DOHH2 (cell line): ENCODE measurements at regions not wholly inside any gene's neighbourhood (a gene's known extent, or its start where the extent isn't known, plus 50 kb on each side); places are given as distances from the start of the nearest gene placed in this dataset.

Experiments
- H3F3A ChIP-seq: fragments of 200-600 bp; sonication (generic), shearing (Covaris generic); 2 replicates; pipeline ENCODE4 v1.6.0; 2016; ENCODE audit warnings: antibody characterized with exemption, mild to moderate bottlenecking; ENCODE audit not compliant: control insufficient read depth, insufficient read depth
- H3K27ac ChIP-seq: fragments of 200-600 bp; sonication (generic); 2 replicates; pipeline ENCODE4 v1.5.1; 2014; ENCODE audit warnings: low read depth, mild to moderate bottlenecking, low read length, moderate library complexity
- H3K27me3 ChIP-seq: fragments of 200-600 bp; sonication (generic); 2 replicates; pipeline ENCODE4 v1.6.1; 2014; ENCODE audit warnings: mild to moderate bottlenecking, low read length, mixed read lengths; ENCODE audit not compliant: control insufficient read depth
- H3K36me3 ChIP-seq: fragments of 200-600 bp; sonication (generic); 2 replicates; pipeline ENCODE4 v1.6.1; 2014; ENCODE audit warnings: mild to moderate bottlenecking, low read length, moderate library complexity, mixed read lengths; ENCODE audit not compliant: control insufficient read depth
- H3K4me1 ChIP-seq: fragments of 200-600 bp; sonication (generic); 2 replicates; pipeline ENCODE4 v1.6.1; 2014; ENCODE audit warnings: mild to moderate bottlenecking, low read length, mixed read lengths; ENCODE audit not compliant: control insufficient read depth
- H3K4me2 ChIP-seq: fragments of 200-600 bp; sonication (generic); 2 replicates; pipeline ENCODE4 v1.6.0; 2014; ENCODE audit warnings: mild to moderate bottlenecking, low read length, moderate library complexity
- H3K4me3 ChIP-seq: fragments of 200-600 bp; sonication (generic); 2 replicates; pipeline ENCODE4 v1.5.1; 2014; ENCODE audit warnings: mild to moderate bottlenecking, low read length, mixed read lengths
- H3K79me2 ChIP-seq: fragments of 200-600 bp; sonication (generic); 2 replicates; pipeline ENCODE4 v1.6.1; 2014; ENCODE audit warnings: mild to moderate bottlenecking, low read length, mixed read lengths; ENCODE audit not compliant: control insufficient read depth
- H3K9me2 ChIP-seq: fragments of 200-600 bp; sonication (generic); replicated peaks from 2 replicates; pipeline ENCODE4 v1.6.1; 2014; ENCODE audit warnings: mild to moderate bottlenecking, low read length, mixed read lengths; ENCODE audit not compliant: control insufficient read depth
- H3K9me3 ChIP-seq: fragments of 200-600 bp; sonication (generic); 2 replicates; pipeline ENCODE4 v1.6.1; 2014; ENCODE audit warnings: antibody characterized with exemption, low read length, mixed read lengths; ENCODE audit not compliant: control insufficient read depth, insufficient read depth
- H4K20me1 ChIP-seq: fragments of 200-600 bp; sonication (generic); 2 replicates; pipeline ENCODE4 v1.6.0; 2014; ENCODE audit warnings: low read depth, mild to moderate bottlenecking, antibody characterized with exemption, low read length, moderate library complexity; ENCODE audit not compliant: control insufficient read depth, insufficient read depth
- EZH2phosphoT487 ChIP-seq: fragments of 200-600 bp; sonication (generic); IDR thresholded peaks from 2 replicates; pipeline ENCODE4 v1.6.1; 2017; ENCODE audit warnings: borderline replicate concordance, mild to moderate bottlenecking, antibody characterized with exemption, low read length, moderate library complexity, mixed read lengths
- TF ChIP-seq, protein P1 (sequence below): fragments of 200-600 bp; sonication (generic); IDR thresholded peaks from one replicate; pipeline ENCODE4 v1.5.1; 2014; ENCODE audit warnings: antibody characterized with exemption, mild to moderate bottlenecking, low read depth, low read length; ENCODE audit not compliant: poor library complexity, severe bottlenecking

DNA sequence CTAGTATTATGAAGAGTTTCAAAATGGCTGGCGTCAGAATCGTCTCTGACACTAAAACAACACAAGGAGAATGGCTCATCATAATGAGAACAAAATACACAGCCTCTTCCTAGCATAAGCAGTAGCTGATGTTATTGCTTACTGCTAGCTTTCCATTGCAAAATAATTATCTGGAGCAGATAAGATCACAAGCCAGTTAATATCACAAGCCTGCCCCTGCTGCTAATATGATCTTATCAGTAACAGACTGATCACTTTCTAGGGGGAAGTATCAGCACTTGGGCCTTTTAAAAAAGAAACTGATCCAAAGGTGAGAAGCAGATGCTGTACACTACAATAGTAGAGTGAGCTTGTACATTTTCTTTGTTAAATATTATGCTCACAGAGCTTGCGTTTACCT is 554.8 kb upstream of the PABPC4L start:
- H3K27ac ChIP-seq: no peak overlapping the region
- H3K9me3 ChIP-seq: no peaks in the 10 kb centered on the region
- no peaks in the 10 kb centered on the region for H3F3A ChIP-seq
- H3K4me1 ChIP-seq: no peaks in the 10 kb centered on the region
- H3K36me3 ChIP-seq: no peaks in the 10 kb centered on the region
- no peak overlapping the region for H3K4me2 ChIP-seq
- no peaks in the 10 kb centered on the region for H3K79me2 ChIP-seq
- no peaks in the 10 kb centered on the region for H4K20me1 ChIP-seq
- no peaks in the 10 kb centered on the region for H3K9me2 ChIP-seq
- TF ChIP-seq, protein P1, sequence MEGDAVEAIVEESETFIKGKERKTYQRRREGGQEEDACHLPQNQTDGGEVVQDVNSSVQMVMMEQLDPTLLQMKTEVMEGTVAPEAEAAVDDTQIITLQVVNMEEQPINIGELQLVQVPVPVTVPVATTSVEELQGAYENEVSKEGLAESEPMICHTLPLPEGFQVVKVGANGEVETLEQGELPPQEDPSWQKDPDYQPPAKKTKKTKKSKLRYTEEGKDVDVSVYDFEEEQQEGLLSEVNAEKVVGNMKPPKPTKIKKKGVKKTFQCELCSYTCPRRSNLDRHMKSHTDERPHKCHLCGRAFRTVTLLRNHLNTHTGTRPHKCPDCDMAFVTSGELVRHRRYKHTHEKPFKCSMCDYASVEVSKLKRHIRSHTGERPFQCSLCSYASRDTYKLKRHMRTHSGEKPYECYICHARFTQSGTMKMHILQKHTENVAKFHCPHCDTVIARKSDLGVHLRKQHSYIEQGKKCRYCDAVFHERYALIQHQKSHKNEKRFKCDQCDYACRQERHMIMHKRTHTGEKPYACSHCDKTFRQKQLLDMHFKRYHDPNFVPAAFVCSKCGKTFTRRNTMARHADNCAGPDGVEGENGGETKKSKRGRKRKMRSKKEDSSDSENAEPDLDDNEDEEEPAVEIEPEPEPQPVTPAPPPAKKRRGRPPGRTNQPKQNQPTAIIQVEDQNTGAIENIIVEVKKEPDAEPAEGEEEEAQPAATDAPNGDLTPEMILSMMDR: no peak
- TF ChIP-seq EZH2phosphoT487: no peak
- H3K27me3 ChIP-seq: no peaks in the 10 kb centered on the region
- H3K4me3 ChIP-seq: no peak overlapping the region

DNA sequence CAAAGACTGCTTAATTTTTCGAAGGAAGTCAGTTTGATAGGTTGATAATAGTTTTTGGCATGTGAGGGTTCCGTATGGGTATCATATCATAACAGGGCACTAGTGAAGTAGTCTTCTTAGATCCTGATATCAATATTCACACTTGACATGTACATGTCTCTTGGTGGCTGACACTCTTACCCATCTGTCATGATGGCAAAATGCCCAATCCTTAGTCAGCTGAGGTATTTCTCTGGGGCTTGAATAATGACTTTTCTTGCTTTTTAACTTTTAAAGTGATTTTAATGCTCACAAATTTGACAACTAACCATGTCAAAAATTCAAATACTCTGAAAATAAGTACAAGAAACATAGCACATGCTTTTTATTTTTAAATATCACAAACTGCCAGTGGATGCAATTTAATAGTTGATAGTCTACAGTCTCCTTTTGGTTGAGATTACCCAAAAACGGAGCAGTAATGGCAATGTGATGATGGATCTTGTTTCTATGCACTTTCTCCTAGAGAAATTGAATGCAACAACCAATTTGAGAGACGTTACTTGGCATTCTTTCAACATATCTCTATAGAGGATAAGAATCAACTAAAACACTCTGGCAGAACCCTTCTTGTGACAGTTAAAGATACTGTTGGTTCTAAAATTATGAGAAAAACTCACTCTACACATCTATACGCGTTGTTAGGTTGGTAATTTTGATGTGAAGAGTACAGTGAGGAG is 552.9 kb upstream of the PABPC4L start:
- Histone ChIP-seq H3K79me2 (no peaks in the 10 kb centered on the region), H3K27ac (no peak overlapping the region), H3K4me2 (no peak overlapping the region), H3K9me3 (no peaks in the 10 kb centered on the region), H3K4me3 (no peak overlapping the region), H3F3A (no peaks in the 10 kb centered on the region), H4K20me1 (no peaks in the 10 kb centered on the region), H3K9me2 (no peaks in the 10 kb centered on the region), H3K4me1 (no peaks in the 10 kb centered on the region), H3K27me3 (no peaks in the 10 kb centered on the region), H3K36me3 (no peaks in the 10 kb centered on the region)
- no peak for TF ChIP-seq EZH2phosphoT487
- TF ChIP-seq, protein P1: no peak

DNA sequence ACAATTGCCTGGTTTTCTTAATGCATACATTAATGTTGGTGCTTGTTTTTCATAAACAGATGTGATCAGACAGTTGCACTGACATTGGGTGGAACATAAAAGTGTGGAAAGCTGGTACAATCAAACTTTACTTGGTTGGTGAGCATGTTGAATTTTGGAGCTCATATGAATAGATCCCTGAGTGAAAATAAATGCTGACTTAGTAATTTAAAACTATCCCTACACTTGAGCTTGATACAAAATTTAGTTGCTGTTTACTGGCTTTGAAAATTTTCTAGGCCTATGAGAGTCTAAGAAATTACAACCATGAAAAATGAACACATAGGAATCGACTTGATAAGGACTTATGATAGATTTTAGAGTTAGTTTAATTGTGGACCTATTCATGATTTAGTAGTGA is 551.8 kb upstream of the PABPC4L start:
- Histone ChIP-seq H3K4me2 (no peak overlapping the region), H3K9me2 (no peaks in the 10 kb centered on the region), H3K27ac (no peak overlapping the region), H3F3A (no peaks in the 10 kb centered on the region), H3K27me3 (no peaks in the 10 kb centered on the region), H3K4me3 (no peak overlapping the region), H3K79me2 (no peaks in the 10 kb centered on the region), H3K4me1 (no peaks in the 10 kb centered on the region), H4K20me1 (no peaks in the 10 kb centered on the region), H3K9me3 (no peaks in the 10 kb centered on the region), H3K36me3 (no peaks in the 10 kb centered on the region)
- no peak for TF ChIP-seq EZH2phosphoT487
- TF ChIP-seq, protein P1: no peak
